ENCODE measurements at regions not wholly inside any gene's neighbourhood (a gene's known extent, or its start where the extent isn't known, plus 50 kb on each side); places are given as distances from the start of the nearest gene placed in this dataset.

GRCh38 chr2:83594241-83595120, 864.6 kb downstream of the SUCLG1 start:
- Histone ChIP-seq H3K4me3 (no peak overlapping the region), H3K4me1 (ENCODE audit: control insufficient read depth, insufficient read depth, low read length) (no peaks in the 10 kb centered on the region), H3K79me2 (ENCODE audit: control insufficient read depth, insufficient read depth, low read length) (no peaks in the 10 kb centered on the region), H3K9ac (ENCODE audit: control insufficient read depth, insufficient read depth, low read length) (no peak overlapping the region), H2AFZ (ENCODE audit: control insufficient read depth, low read depth, low read length) (no peak overlapping the region), H3K4me2 (ENCODE audit: control insufficient read depth, insufficient read depth) (no peak overlapping the region), H3K9me3 (replicated peaks; ENCODE audit: control insufficient read depth, insufficient read depth, low read length) (no peaks in the 10 kb centered on the region), H4K20me1 (ENCODE audit: control insufficient read depth, insufficient read depth) (no peaks in the 10 kb centered on the region), H3K27ac (ENCODE audit: control insufficient read depth, insufficient read depth) (no peak overlapping the region), H3K36me3 (ENCODE audit: control insufficient read depth in 2 of 2, insufficient read depth in 2 of 2, low read length in 1 of 2) (no peaks in the 10 kb centered on the region), H3K27me3 (replicated peaks in 1 of 2; ENCODE audit: control insufficient read depth in 2 of 2, insufficient read depth in 2 of 2, low read length in 1 of 2) (no peaks in the 10 kb centered on the region)
- CTCF ChIA-PET: no interaction called here
- 15% methylated on average over 5 of the region's 5 CpGs for WGBS (ENCODE audit: insufficient coverage, insufficient replicate concordance, low lambda C conversion rate, missing lambda C conversion rate)
- no TSS peak for BruUV-seq (replicated peaks)
- RAD21 ChIA-PET (ENCODE audit: unreplicated experiment): no interaction called here
- SMC1A ChIA-PET (ENCODE audit: uncharacterized antibody, unreplicated experiment): interaction anchor here (1.1 to 2.0 kb wide), 2 partner anchors 11 kb away, joined by 4 to 6 read pairs; no protein-coding TSS in a partner anchor
- in situ Hi-C loops (cut with MboI): no loop called here
- no peak for FAIRE-seq
- POLR2A ChIA-PET: no interaction called here
- TF ChIP-seq SMARCA5 (IDR thresholded peaks at IDR 0.05) (no peak), RELB (IDR thresholded peaks at IDR 0.05; ENCODE audit: low read depth) (no peak), ZZZ3 (IDR thresholded peaks at IDR 0.05; ENCODE audit: control insufficient read depth, insufficient read length, low read depth) (no peak), PAX8 (IDR thresholded peaks at IDR 0.05) (no peak), NFYA (IDR thresholded peaks at IDR 0.05; ENCODE audit: borderline replicate concordance, low read depth, low read length) (no peak), ZBED1 (IDR thresholded peaks at IDR 0.05; ENCODE audit: borderline replicate concordance) (no peak), JUND (IDR thresholded peaks at IDR 0.05; ENCODE audit: low read depth, low read length) (no peak)
- no peak for ATAC-seq
- no peak for DNase-seq (ENCODE audit: low read depth, low spot score)
- intact Hi-C loops (cut with micrococcal nuclease; ENCODE audit: unreplicated experiment): no loop called here
